Fibroblast of the aortic adventitia (primary cell): ENCODE measurements at regions not wholly inside any gene's neighbourhood (a gene's known extent, or its start where the extent isn't known, plus 50 kb on each side); places are given as distances from the start of the nearest gene placed in this dataset.

Experiments used
- DNase-seq: peaks from one replicate; pipeline ENCODE4 v3.0.0-alpha.2; 2010; ENCODE audit warnings: low read depth
- H3K4me3 ChIP-seq: 2 replicates; pipeline ENCODE4 v1.5.1; 2011; ENCODE audit warnings: low read depth, mild to moderate bottlenecking, control low read depth, low read length, moderate library complexity
- TF ChIP-seq, protein P1 (sequence below): IDR thresholded peaks from 2 replicates; pipeline ENCODE4 v1.5.1; 2011; ENCODE audit warnings: mild to moderate bottlenecking, low read length, control low read depth, inconsistent platforms; ENCODE audit not compliant: insufficient read depth

DNA sequence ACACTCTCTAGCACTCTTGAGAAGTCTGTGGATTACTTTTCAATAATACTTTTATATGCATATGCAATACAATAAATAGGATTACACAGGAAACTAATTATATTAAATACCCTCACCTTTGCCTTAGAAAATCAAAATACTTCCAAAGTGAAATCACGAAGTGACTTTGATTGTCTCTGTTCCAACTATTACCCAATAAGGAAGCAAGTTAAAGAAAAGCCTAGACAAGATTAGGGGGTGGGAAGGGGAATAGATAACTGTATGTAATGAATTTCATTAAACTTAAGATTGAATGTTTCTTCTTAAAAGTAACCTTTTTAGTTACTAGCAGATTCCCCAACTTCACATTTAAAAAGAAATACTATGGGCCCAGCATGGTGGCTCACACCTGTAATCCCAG lies 66.6 kb upstream of the SOX4 start:
- DNase-seq = no peak
- H3K4me3 ChIP-seq = no peak overlapping the region
- TF ChIP-seq, protein P1, sequence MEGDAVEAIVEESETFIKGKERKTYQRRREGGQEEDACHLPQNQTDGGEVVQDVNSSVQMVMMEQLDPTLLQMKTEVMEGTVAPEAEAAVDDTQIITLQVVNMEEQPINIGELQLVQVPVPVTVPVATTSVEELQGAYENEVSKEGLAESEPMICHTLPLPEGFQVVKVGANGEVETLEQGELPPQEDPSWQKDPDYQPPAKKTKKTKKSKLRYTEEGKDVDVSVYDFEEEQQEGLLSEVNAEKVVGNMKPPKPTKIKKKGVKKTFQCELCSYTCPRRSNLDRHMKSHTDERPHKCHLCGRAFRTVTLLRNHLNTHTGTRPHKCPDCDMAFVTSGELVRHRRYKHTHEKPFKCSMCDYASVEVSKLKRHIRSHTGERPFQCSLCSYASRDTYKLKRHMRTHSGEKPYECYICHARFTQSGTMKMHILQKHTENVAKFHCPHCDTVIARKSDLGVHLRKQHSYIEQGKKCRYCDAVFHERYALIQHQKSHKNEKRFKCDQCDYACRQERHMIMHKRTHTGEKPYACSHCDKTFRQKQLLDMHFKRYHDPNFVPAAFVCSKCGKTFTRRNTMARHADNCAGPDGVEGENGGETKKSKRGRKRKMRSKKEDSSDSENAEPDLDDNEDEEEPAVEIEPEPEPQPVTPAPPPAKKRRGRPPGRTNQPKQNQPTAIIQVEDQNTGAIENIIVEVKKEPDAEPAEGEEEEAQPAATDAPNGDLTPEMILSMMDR = no peak

DNA sequence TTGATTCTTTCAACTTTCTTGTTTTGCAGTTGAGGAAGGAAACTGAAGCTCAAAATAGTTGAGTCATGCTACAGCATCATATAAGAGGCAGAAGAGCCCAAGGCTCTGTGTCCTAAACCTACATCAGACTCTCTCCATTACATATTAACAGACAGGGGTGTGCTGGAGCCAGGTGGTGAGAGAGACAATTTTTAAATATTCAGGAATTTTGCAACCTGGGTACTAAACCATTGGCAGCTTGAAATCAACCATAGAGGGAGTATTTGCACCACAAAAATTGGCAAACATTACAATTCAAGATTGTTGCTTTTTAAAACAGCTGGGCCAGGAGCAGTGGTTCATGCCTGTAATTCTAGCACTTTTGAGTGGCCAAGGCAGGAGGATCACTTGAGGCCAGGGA lies 65.8 kb upstream of the SOX4 start:
- H3K4me3 ChIP-seq = no peak overlapping the region
- TF ChIP-seq, protein P1 = no peak
- no peak for DNase-seq

DNA sequence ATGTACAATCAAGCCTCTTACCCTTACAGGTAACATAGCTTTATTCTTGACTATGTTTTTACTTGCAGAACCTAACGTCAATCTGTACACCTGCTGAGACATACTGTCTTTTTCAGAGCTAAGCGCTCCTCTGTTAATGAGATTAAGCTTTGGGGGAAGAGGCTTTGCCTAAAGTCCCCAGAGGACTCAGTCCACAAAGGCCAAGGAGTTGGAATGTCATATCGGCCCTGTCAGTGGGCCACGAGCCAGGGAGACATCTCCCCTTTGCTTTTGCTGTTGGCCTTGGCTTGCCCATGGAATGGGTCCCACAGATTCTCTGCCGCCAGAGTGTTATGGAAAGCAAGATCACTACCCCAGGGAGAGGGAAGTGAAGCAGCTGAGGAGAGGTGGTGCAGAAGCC lies 64.1 kb upstream of the SOX4 start:
- TF ChIP-seq, protein P1 = no peak
- DNase-seq = no peak
- no peak overlapping the region for H3K4me3 ChIP-seq

DNA sequence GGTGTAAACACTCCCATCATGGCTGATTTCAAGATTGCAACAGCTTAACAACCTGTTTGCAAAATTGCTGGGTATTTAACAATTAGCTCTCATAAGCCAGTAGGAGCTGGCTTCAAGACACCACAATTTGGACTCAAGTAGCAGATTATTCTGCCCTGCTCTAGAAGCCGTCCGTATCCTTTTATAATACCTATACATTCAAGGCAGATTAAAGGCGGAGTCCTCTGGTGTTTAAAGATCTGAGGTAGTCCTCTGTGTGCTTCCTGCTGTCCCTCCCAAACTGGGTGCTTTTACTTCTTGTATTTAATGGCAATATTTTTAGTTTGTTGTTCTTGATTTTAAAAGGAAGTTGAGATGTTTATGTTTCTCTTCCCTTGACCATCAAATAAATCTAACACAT lies 62.2 kb upstream of the SOX4 start:
- TF ChIP-seq, protein P1 = no peak
- no peak overlapping the region for H3K4me3 ChIP-seq
- DNase-seq = no peak

DNA sequence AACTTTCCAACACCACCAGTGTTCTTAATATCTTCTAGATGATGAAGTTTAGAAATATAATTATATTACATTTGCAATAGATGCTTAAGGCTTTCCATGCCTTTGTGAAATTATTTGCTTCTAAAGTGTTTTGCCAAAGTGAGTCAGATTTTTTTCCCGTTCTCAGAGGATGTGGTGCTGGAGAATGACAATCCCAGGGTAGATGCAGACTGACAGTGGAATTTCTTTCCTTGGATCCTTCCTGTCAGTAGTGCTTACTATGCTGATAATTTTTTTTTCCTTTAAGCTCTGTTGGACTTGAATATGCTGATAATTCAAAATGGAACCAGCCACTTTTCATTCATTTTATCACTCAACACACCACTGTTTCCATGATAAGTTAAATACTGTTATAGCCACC lies 59.9 kb upstream of the SOX4 start:
- DNase-seq = no peak
- TF ChIP-seq, protein P1 = no peak
- no peak overlapping the region for H3K4me3 ChIP-seq

GRCh38 chr6:21536280-21536766 lies 57.2 kb upstream of the SOX4 start:
- TF ChIP-seq, protein P1 = no peak
- H3K4me3 ChIP-seq = no peak overlapping the region
- DNase-seq = no peak

- DNase-seq = no peak
- no peak overlapping the region for H3K4me3 ChIP-seq
- TF ChIP-seq, protein P1 = no peak
Observed at GRCh38 chr6:21537637-21538036, 55.9 kb upstream of the SOX4 start.
